Skeletal muscle satellite cell (primary cell): ENCODE measurements at regions not wholly inside any gene's neighbourhood (a gene's known extent, or its start where the extent isn't known, plus 50 kb on each side); places are given as distances from the start of the nearest gene placed in this dataset.
"Not testable (repeated sequence)": the region's sequence is repeated elsewhere in the genome, so short reads cannot be mapped to it uniquely, and the experiment has no call there.

Experiments
- H3K27me3 ChIP-seq: 2 replicates; pipeline ENCODE4 v1.7.0; 2013; ENCODE audit warnings: low read length; ENCODE audit not compliant: control insufficient read depth, insufficient read depth
- H3K36me3 ChIP-seq: 2 replicates; pipeline ENCODE4 v1.7.0; 2013; ENCODE audit warnings: mild to moderate bottlenecking, control low read depth, low read length; ENCODE audit not compliant: insufficient read depth
- H3K4me1 ChIP-seq: 2 replicates; pipeline ENCODE4 v1.7.0; 2013; ENCODE audit warnings: low read length; ENCODE audit not compliant: control insufficient read depth, insufficient read depth
- H3K4me2 ChIP-seq: 2 replicates; pipeline ENCODE4 v1.7.0; 2013; ENCODE audit warnings: mild to moderate bottlenecking, low read length
- H3K4me3 ChIP-seq: 2 replicates; pipeline ENCODE4 v1.7.0; 2013; ENCODE audit warnings: low read length
- H3K9ac ChIP-seq: 2 replicates; pipeline ENCODE4 v1.7.0; 2013; ENCODE audit warnings: mild to moderate bottlenecking, low read depth, low read length, moderate library complexity
- H3K9me3 ChIP-seq: replicated peaks from 2 replicates; pipeline ENCODE4 v1.7.0; 2013; ENCODE audit warnings: mild to moderate bottlenecking, control low read depth, low read length

- Histone ChIP-seq H3K4me3 (peak overlapping the region; percentile 59), H3K9me3 (no peaks in the 10 kb centered on the region), H3K4me1 (peaks cover 29% of the 10 kb centered on the region), H3K27me3 (no peaks in the 10 kb centered on the region), H3K36me3 (no peaks in the 10 kb centered on the region), H3K4me2 (peak overlapping the region; percentile 84), H3K9ac (peak overlapping the region; percentile 75)
Measured at GRCh38 chr18:9017167-9017904, 85.2 kb upstream of the NDUFV2 start.

GRCh38 chr18:9017905-9018227, 84.6 kb upstream of the NDUFV2 start:
- no peaks in the 10 kb centered on the region for H3K27me3 ChIP-seq
- H3K4me2 ChIP-seq: peak overlapping the region; percentile 84
- H3K4me3 ChIP-seq: peak overlapping the region; percentile 59
- H3K9me3 ChIP-seq: no peaks in the 10 kb centered on the region
- no peaks in the 10 kb centered on the region for H3K36me3 ChIP-seq
- H3K9ac ChIP-seq: peak overlapping the region; percentile 75
- peaks cover 35% of the 10 kb centered on the region for H3K4me1 ChIP-seq

GRCh38 chr18:9019135-9019534, 83.4 kb upstream of the NDUFV2 start:
- Histone ChIP-seq H3K9ac (no peak overlapping the region), H3K4me1 (peaks cover 36% of the 10 kb centered on the region), H3K27me3 (no peaks in the 10 kb centered on the region), H3K4me3 (no peak overlapping the region), H3K4me2 (no peak overlapping the region), H3K36me3 (no peaks in the 10 kb centered on the region), H3K9me3 (no peaks in the 10 kb centered on the region)

- H3K9ac ChIP-seq: no peak overlapping the region
- H3K4me2 ChIP-seq: no peak overlapping the region
- peaks cover 40% of the 10 kb centered on the region for H3K4me1 ChIP-seq
- no peak overlapping the region for H3K4me3 ChIP-seq
- no peaks in the 10 kb centered on the region for H3K36me3 ChIP-seq
- no peaks in the 10 kb centered on the region for H3K9me3 ChIP-seq
- H3K27me3 ChIP-seq: no peaks in the 10 kb centered on the region
Measured at GRCh38 chr18:9020221-9020620, 82.3 kb upstream of the NDUFV2 start.

GRCh38 chr18:9021458-9021857, 81.0 kb upstream of the NDUFV2 start:
- Histone ChIP-seq H3K4me1 (peaks cover 44% of the 10 kb centered on the region), H3K4me3 (no peak overlapping the region), H3K4me2 (no peak overlapping the region), H3K9ac (no peak overlapping the region), H3K9me3 (no peaks in the 10 kb centered on the region), H3K27me3 (no peaks in the 10 kb centered on the region), H3K36me3 (no peaks in the 10 kb centered on the region)

- no peak overlapping the region for H3K9ac ChIP-seq
- H3K36me3 ChIP-seq: no peaks in the 10 kb centered on the region
- H3K4me2 ChIP-seq: no peak overlapping the region
- H3K27me3 ChIP-seq: no peaks in the 10 kb centered on the region
- H3K4me1 ChIP-seq: peaks cover 34% of the 10 kb centered on the region
- H3K9me3 ChIP-seq: no peaks in the 10 kb centered on the region
- H3K4me3 ChIP-seq: no peak overlapping the region
Measured at GRCh38 chr18:9022397-9023155, 79.9 kb upstream of the NDUFV2 start.

GRCh38 chr18:9024031-9024646, 78.4 kb upstream of the NDUFV2 start:
- not testable (repeated sequence) for H3K4me2 ChIP-seq, H3K27me3 ChIP-seq, H3K4me3 ChIP-seq, H3K9ac ChIP-seq, H3K9me3 ChIP-seq, H3K36me3 ChIP-seq
- peaks cover 24% of the 10 kb centered on the region for H3K4me1 ChIP-seq

GRCh38 chr18:9025091-9025838, 77.2 kb upstream of the NDUFV2 start:
- Histone ChIP-seq H3K4me1 (peaks cover 31% of the 10 kb centered on the region), H3K9me3 (no peaks in the 10 kb centered on the region), H3K4me3 (no peak overlapping the region), H3K36me3 (no peaks in the 10 kb centered on the region), H3K27me3 (no peaks in the 10 kb centered on the region), H3K4me2 (no peak overlapping the region), H3K9ac (no peak overlapping the region)

- Histone ChIP-seq H3K9ac (no peak overlapping the region), H3K36me3 (no peaks in the 10 kb centered on the region), H3K4me3 (no peak overlapping the region), H3K27me3 (no peaks in the 10 kb centered on the region), H3K9me3 (no peaks in the 10 kb centered on the region), H3K4me2 (no peak overlapping the region), H3K4me1 (peaks cover 22% of the 10 kb centered on the region)
Measured at GRCh38 chr18:9029131-9029530, 73.4 kb upstream of the NDUFV2 start.

GRCh38 chr18:9032519-9032918, 70.0 kb upstream of the NDUFV2 start:
- Histone ChIP-seq H3K4me2 (no peak overlapping the region), H3K27me3 (no peaks in the 10 kb centered on the region), H3K36me3 (no peaks in the 10 kb centered on the region), H3K9me3 (no peaks in the 10 kb centered on the region), H3K4me3 (no peak overlapping the region), H3K4me1 (peaks cover 10% of the 10 kb centered on the region), H3K9ac (no peak overlapping the region)

GRCh38 chr18:9038277-9038871, 64.1 kb upstream of the NDUFV2 start:
- Histone ChIP-seq H3K36me3 (no peaks in the 10 kb centered on the region), H3K4me3 (no peak overlapping the region), H3K4me2 (no peak overlapping the region), H3K9me3 (no peaks in the 10 kb centered on the region), H3K9ac (no peak overlapping the region), H3K4me1 (peaks cover 5% of the 10 kb centered on the region), H3K27me3 (no peaks in the 10 kb centered on the region)
